Lower lobe of right lung (tissue), 2 donors: ENCODE measurements at regions not wholly inside any gene's neighbourhood (a gene's known extent, or its start where the extent isn't known, plus 50 kb on each side); places are given as distances from the start of the nearest gene placed in this dataset.

Experiments
- ATAC-seq, 2 donors: fragments of 200-7000 bp; cut with Tn5 transposase; one replicate each; pipeline ENCODE4 v1.9.1; 2020 to 2022; ENCODE audit warnings: mild to moderate bottlenecking in 2 of 2, moderate library complexity in 2 of 2
- DNase-seq: peaks from one replicate; pipeline ENCODE4 v3.0.0-alpha.2; 2020
- H3K27ac ChIP-seq: fragments of 200-600 bp; one replicate; pipeline ENCODE4 v1.8.0; 2022
- H3K27me3 ChIP-seq: fragments of 200-600 bp; one replicate; pipeline ENCODE4 v1.8.0; 2022; ENCODE audit warnings: low read depth
- H3K36me3 ChIP-seq: fragments of 200-600 bp; one replicate; pipeline ENCODE4 v1.8.0; 2022; ENCODE audit warnings: mild to moderate bottlenecking
- H3K4me1 ChIP-seq: fragments of 200-600 bp; one replicate; pipeline ENCODE4 v1.8.0; 2022
- H3K4me3 ChIP-seq: fragments of 200-600 bp; one replicate; pipeline ENCODE4 v1.8.0; 2022; ENCODE audit warnings: mild to moderate bottlenecking
- H3K9me3 ChIP-seq: fragments of 200-600 bp; one replicate; pipeline ENCODE4 v1.8.0; 2022
- CTCF ChIP-seq: fragments of 200-600 bp; IDR thresholded peaks from one replicate; pipeline ENCODE4 v1.8.0; 2022; ENCODE audit warnings: antibody characterized with exemption, mild to moderate bottlenecking
- intact Hi-C: fragments of 100-400 bp; cut with DNase I; formaldehyde crosslinking; loops from one replicate; pipeline ENCODE4 v1.11.0; 2022
- donor health status: DM: no; HTN: yes; CAD: no; lungs with severe emphysema.

GRCh38 chr18:10194592-10194991 lies 259.8 kb upstream of the APCDD1 start:
- intact Hi-C loops: no loop called here
- Histone ChIP-seq H3K27me3 (no peaks in the 10 kb centered on the region), H3K27ac (no peak overlapping the region), H3K4me1 (peaks cover 8% of the 10 kb centered on the region), H3K9me3 (no peaks in the 10 kb centered on the region), H3K36me3 (no peaks in the 10 kb centered on the region), H3K4me3 (no peak overlapping the region)
- ATAC-seq (no peak), DNase-seq (no peak)
- TF ChIP-seq CTCF: no peak

- ATAC-seq (no peak), DNase-seq (no peak)
- intact Hi-C loops: no loop called here
Measured at GRCh38 chr18:10195529-10195928, 258.9 kb upstream of the APCDD1 start.

GRCh38 chr18:10197097-10197496 lies 257.3 kb upstream of the APCDD1 start:
- no peak overlapping the region for H3K27ac ChIP-seq
- H3K36me3 ChIP-seq: no peaks in the 10 kb centered on the region
- no peaks in the 10 kb centered on the region for H3K9me3 ChIP-seq
- no peak overlapping the region for H3K4me3 ChIP-seq
- no peaks in the 10 kb centered on the region for H3K27me3 ChIP-seq
- intact Hi-C loops: no loop called here
- DNase-seq: peak; percentile 70
- TF ChIP-seq CTCF: no peak
- H3K4me1 ChIP-seq: peaks cover 8% of the 10 kb centered on the region
- peak; percentile 77 to 89 for ATAC-seq

More at GRCh38 chr18:10195529-10195928, 258.9 kb upstream of the APCDD1 start:
- Histone ChIP-seq H3K36me3 (no peaks in the 10 kb centered on the region), H3K4me1 (peaks cover 8% of the 10 kb centered on the region), H3K27me3 (no peaks in the 10 kb centered on the region), H3K9me3 (no peaks in the 10 kb centered on the region), H3K27ac (no peak overlapping the region), H3K4me3 (no peak overlapping the region)
- TF ChIP-seq CTCF: no peak

- DNase-seq (no peak), ATAC-seq (no peak)
- TF ChIP-seq CTCF: no peak
- H3K4me1 ChIP-seq: peaks cover 8% of the 10 kb centered on the region
- H3K36me3 ChIP-seq: no peaks in the 10 kb centered on the region
- H3K27me3 ChIP-seq: no peaks in the 10 kb centered on the region
- H3K4me3 ChIP-seq: no peak overlapping the region
- no peaks in the 10 kb centered on the region for H3K9me3 ChIP-seq
- H3K27ac ChIP-seq: no peak overlapping the region
- intact Hi-C loops: no loop called here
Measured at GRCh38 chr18:10201226-10201625, 253.2 kb upstream of the APCDD1 start.

GRCh38 chr18:10201659-10202058 lies 252.8 kb upstream of the APCDD1 start:
- no peak for DNase-seq
- Histone ChIP-seq H3K27ac (no peak overlapping the region), H3K27me3 (no peaks in the 10 kb centered on the region), H3K9me3 (no peaks in the 10 kb centered on the region), H3K36me3 (no peaks in the 10 kb centered on the region), H3K4me3 (no peak overlapping the region), H3K4me1 (peaks cover 7% of the 10 kb centered on the region)
- TF ChIP-seq CTCF: no peak
- no peak for ATAC-seq
- intact Hi-C loops: no loop called here

- TF ChIP-seq CTCF: no peak
- intact Hi-C loops: no loop called here
- ATAC-seq: no peak
Measured at GRCh38 chr18:10202845-10203321, 251.6 kb upstream of the APCDD1 start.

More at GRCh38 chr18:10202845-10203321, 251.6 kb upstream of the APCDD1 start:
- DNase-seq: no peak
- Histone ChIP-seq H3K9me3 (no peaks in the 10 kb centered on the region), H3K27ac (no peak overlapping the region), H3K27me3 (no peaks in the 10 kb centered on the region), H3K4me1 (peaks cover 4% of the 10 kb centered on the region), H3K36me3 (no peaks in the 10 kb centered on the region), H3K4me3 (no peak overlapping the region)
